Limb (tissue), 2 donors: ENCODE measurements at regions not wholly inside any gene's neighbourhood (a gene's known extent, or its start where the extent isn't known, plus 50 kb on each side); places are given as distances from the start of the nearest gene placed in this dataset.
"Not testable (repeated sequence)": the region's sequence is repeated elsewhere in the genome, so short reads cannot be mapped to it uniquely, and the experiment has no call there.

ENCODE experiments used
- DNase-seq, 2 donors: peaks; one replicate each; pipeline ENCODE4 v3.0.0-alpha.2; 2016; ENCODE audit errors: extremely low spot score in 2 of 2

DNA sequence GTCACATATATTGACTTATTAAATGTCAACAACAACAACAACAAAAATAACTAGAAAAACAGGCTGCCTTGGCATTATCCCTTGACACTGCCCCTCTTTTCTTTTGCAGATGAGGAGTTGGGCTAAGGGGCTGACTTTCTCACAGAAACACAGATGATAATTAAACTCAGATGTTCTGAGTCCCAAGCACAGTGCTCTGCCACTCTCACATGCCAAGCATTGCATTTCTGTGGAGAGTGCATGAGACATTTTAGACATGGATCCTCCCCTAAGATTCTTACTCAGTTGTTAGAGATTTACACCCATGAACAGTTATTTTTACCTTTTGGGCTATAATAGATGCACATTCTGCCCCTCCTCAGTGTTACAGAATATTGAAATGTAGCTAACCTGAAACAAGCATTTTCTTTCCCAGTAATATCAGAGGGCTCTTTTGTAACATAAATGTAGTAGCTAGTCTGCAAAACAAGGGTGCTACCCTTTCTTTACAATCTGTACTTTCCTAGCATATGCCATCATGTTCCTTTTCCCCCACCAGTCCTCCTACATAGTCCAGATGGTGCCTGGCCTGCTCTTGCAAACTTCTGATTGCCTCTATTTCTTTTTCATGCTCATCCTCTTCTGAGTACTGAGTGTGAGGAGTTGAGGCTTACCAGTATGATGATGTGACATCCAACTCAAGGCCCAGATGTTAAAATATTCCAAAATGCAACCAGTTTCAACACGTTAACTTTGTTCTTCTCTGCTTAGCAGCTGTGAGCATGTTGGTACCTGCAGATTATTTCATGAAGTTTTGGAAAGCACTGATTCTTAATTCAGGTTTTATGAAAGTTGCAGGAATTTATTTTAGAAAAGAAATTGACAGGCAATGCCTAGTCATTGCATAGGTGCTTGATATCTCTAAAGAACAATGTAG is 125.0 kb upstream of the ATP2B1 start:
- no peak for DNase-seq

DNA sequence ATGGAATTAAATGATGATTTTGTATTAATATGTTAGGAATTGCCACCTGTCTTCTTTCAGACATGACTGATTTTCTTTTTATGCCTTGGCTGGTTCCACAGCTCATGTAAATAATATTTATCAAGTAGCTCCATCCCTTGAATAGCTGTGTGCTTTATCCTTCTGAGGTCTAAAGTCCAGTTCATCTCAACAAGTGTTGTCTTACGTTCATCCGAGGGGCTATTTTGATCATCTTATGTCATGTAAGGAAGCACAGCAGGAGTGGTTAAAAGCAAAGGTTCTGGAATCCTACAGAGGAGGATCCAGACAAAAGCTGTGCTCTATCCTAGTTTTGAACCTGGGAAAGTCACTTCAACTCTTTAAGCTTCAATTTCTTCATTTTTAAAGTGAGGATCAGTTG is 123.7 kb upstream of the ATP2B1 start:
- DNase-seq, result no peak

GRCh38 chr12:89831310-89832095 is 122.9 kb upstream of the ATP2B1 start:
- DNase-seq, result no peak

DNA sequence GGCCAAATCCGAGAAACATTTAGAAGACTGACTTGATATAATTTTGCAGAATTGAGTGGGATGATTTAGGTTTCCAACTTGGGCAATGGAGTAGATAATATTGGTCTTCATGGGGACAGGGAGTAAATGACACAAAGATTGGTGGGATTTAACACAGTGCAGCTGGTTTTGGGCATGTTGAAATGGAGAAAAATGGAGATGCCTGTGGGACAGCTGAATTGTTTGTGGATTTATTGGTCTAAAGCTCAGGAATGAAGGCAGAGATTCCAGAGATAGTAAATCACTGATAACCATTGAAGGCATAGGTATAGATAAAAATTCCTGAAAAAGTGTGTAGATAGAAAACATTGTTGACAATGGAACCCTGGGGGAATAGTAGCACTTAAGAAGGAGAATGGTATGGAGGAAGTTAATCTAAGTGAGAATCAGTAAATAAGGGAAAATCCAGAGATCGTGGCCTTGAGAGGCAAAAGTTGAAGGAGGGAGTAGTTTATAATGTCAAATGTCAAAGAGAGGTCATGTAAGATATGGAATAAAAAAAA is 120.9 kb upstream of the ATP2B1 start:
- no peak for DNase-seq

- no peak for DNase-seq
Observed at GRCh38 chr12:89828575-89828974, 119.9 kb upstream of the ATP2B1 start.

DNA sequence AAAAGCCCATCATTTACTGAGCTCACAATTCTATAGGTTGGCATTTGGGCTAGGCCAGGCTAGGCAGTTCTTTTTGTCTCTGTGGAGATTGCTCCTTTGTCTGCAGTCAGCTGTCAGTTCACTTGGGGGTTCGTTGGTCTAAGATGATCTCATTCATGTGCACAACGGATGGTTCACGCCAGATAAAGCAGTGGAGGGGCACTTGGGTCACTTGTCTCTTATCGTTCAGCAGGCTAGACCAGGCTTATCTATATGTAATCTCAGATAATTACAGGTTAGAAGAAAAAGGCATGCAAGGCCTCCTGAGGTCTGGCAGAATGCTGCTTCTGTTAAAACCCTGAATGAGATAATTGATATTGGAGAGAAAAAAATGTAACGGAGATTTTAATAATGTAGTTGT is 119.0 kb upstream of the ATP2B1 start:
- DNase-seq, result no peak

GRCh38 chr12:89826468-89826867 is 117.8 kb upstream of the ATP2B1 start:
- DNase-seq, result no peak

DNA sequence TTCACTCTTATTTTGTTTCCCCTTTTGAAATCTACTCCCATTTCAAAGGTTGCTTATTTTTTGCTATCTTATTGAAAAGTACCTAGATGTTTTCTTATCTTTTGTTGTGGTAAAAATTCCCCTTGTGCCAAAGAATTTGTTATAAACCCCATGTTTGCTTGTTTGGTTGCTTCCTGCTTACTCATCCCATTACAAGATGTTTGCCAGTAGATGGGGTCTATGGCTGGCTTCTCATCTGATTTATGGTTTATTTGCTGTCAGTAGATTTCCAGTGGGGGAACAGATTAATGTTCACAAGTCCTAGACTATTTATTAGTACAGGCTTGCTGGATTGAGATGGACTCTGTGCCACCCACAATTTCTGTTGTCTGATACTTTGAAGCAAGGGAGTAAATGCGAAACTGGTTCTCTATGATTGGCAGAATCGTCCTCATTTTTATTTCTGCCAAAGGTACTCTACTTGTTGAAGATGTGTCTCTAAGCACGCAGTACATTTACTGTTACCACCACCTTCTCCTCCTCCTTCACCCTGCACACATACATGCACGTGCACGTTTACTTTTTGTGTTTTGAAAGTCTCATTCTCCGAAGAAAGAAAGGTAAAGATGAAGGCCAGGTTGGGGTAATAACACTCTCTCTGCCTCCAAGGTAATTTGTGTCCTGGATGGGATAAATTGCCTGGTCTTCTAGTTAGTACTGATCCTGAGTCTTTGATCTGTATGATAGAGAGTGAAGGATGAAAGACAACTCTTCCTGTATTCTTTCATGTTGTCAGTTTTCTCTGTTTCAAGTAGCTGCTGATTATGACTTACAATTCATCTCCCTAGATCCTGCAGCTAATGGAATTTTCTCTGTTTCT is 117.2 kb upstream of the ATP2B1 start:
- DNase-seq, result no peak

DNA sequence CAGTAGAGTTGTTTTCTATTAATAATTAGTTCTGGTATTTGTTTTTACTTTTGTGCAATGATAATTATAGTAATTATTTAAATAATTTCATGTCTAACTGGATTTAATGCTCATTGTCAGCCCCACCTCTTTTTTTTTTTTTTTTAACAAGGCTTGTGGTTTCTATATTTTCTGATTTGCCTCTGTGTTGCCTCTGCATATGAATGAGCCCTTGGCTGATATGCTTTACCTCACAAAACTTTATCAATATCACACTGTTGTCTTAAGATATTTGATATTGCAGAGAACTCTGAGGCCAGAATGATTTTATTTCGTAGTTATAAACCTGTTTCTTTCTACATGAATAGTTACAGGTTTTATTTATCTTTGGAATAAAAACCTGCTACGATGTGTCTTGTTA is 116.2 kb upstream of the ATP2B1 start:
- no peak for DNase-seq

DNA sequence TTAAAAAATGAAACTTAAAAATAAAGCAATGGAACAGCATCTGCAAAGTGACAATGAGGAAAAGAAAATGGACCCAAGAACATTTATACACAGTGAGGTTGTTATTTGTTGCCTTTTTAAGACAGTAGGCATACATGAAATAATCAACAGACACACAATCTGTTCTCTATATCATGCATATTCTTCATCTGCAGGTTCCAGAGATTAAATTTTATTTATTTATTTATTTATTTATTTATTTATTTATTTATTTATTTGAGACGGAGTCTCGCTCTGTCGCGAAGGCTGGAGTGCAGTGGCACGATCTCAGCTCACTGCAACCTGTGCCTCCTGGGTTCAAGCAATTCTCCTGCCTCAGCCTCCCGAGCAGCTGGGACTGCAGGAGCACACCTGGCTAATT is 114.4 kb upstream of the ATP2B1 start:
- DNase-seq, result not testable (repeated sequence)

DNA sequence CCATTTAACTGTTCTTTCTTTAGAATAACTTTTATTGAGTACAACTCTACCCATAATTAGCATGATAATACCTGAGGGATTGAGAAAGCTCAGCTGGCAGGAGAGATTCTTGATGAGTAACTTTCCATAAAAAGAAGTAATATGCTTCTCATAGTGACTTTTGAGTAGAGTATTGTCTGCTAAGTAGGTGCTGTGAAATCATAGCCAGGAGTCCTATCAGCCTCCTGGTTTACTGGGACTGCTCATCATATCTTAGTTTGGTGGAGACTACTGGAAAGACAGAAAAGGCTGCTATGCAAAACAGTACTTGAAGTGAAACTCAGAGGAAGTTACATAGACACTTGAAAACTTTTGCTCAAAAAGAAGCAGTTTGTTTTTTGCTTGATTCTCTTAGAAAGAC is 113.3 kb upstream of the ATP2B1 start:
- no peak for DNase-seq

- DNase-seq, result no peak
Observed at GRCh38 chr12:89817501-89818226, 109.0 kb upstream of the ATP2B1 start.

GRCh38 chr12:89815225-89815624 is 106.6 kb upstream of the ATP2B1 start:
- no peak for DNase-seq

- no peak for DNase-seq
Observed at GRCh38 chr12:89803412-89803811, 94.8 kb upstream of the ATP2B1 start.

- no peak for DNase-seq
Observed at GRCh38 chr12:89801284-89801683, 92.6 kb upstream of the ATP2B1 start.

DNA sequence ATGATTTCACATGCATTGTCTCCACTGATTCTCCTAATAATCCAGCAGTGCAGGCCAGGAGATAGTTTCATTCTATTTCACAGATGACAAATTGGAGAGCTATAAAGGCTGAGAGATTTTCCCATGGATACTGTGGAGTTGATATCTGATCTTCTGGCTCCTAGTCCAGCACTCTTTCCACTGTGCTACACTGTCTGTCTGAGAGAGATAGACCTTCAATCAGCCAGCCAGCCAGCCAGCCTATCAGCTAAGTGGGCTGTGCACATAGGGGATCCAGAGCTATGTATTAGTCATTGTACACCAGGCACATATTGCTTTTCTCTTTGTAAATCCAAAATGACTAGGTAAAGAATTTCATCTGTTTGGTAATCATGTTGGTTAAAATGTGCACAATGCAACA is 91.8 kb upstream of the ATP2B1 start:
- no peak for DNase-seq

- DNase-seq, result no peak
Observed at GRCh38 chr12:89799316-89799715, 90.7 kb upstream of the ATP2B1 start.

DNA sequence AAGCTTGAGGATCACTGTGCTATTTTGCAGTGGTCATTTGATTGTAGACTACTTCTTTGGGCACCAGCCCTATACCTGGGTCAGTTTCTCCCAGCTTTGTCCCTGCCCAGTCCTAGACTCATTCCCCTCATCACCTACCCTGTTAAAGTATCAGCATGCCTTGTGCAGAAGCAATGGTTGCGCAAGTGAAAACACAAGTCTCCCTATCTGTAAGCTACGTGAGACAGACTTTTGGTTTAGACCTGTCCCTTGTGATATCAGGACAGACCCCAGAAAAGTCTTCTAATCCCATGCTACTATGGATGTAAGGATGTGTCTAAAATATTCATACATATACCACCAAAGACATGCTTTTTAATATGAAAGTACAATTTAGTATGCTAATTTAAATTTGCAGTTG is 88.8 kb upstream of the ATP2B1 start:
- no peak for DNase-seq

DNA sequence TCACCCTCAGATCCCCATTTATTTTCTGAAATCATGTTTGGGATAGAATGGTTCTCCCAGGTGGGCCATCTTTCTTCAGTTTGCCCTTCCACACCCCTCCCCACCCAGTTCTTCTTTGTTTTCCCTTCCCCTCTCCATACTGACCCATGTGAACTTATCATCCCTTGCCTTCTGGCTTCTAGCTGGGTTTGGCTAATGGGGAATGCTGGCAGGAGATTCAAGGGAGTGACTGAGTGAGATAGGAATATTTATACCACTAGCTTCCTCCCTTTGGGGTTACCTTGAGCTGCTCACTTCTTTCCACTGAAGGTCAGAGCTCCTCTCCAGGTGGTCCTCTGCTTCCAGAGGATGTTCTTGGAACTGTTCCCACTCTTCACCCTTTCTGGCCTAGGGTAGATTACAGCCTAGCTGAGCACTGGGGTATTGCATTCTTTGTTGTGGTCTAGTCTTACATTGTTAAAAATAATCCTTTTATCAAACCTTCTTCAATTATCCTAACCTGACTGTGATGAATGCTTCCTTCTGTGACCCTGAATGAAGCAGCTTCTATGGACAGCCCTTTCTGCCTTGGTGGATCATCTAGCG is 88.3 kb upstream of the ATP2B1 start:
- no peak for DNase-seq

- no peak for DNase-seq
Observed at GRCh38 chr12:89793946-89794345, 85.3 kb upstream of the ATP2B1 start.
